ENCODE measurements at regions not wholly inside any gene's neighbourhood (a gene's known extent, or its start where the extent isn't known, plus 50 kb on each side); places are given as distances from the start of the nearest gene placed in this dataset.
"Not testable (repeated sequence)": the region's sequence is repeated elsewhere in the genome, so short reads cannot be mapped to it uniquely, and the experiment has no call there.

- TF ChIP-seq CTCF (IDR thresholded peaks at IDR 0.05): no peak
- no peaks in the 10 kb centered on the region for H3K27me3 ChIP-seq
- no peak for DNase-seq
- intact Hi-C loops (cut with DNase I): no loop called here
- no peak for ATAC-seq
- no peak for FAIRE-seq
- no peak overlapping the region for H3K4me3 ChIP-seq
- no peaks in the 10 kb centered on the region for H3K36me3 ChIP-seq
- no peaks in the 10 kb centered on the region for H3K4me1 ChIP-seq
- no peaks in the 10 kb centered on the region for H3K9me3 ChIP-seq
- no peak overlapping the region for H3K27ac ChIP-seq
These were observed 393.2 kb downstream of the SUCLG1 start for GRCh38 chr2:84065857-84066256.

- no peak overlapping the region for H3K27ac ChIP-seq
- no peaks in the 10 kb centered on the region for H3K36me3 ChIP-seq
- ATAC-seq: no peak
- no peak for DNase-seq
- WGBS, 2 donors: 85 to 87% methylated on average over 4 of the region's 4 CpGs
- H3K9me3 ChIP-seq: no peaks in the 10 kb centered on the region
- no peak for TF ChIP-seq CTCF (IDR thresholded peaks at IDR 0.05)
- H3K4me1 ChIP-seq: no peaks in the 10 kb centered on the region
- H3K4me3 ChIP-seq: no peak overlapping the region
- intact Hi-C loops (cut with DNase I): no loop called here
- no peaks in the 10 kb centered on the region for H3K27me3 ChIP-seq
- FAIRE-seq: no peak
These were observed 401.0 kb downstream of the SUCLG1 start for GRCh38 chr2:84057917-84058560.

GRCh38 chr2:84055816-84056215, 403.3 kb downstream of the SUCLG1 start:
- H3K4me3 ChIP-seq: no peak overlapping the region
- TF ChIP-seq CTCF (IDR thresholded peaks at IDR 0.05): no peak
- ATAC-seq (no peak), FAIRE-seq (no peak), DNase-seq (no peak)
- 7 to 9% methylated on average over 1 of the region's 1 CpG for WGBS, 2 donors
- no peaks in the 10 kb centered on the region for H3K36me3 ChIP-seq
- no peaks in the 10 kb centered on the region for H3K4me1 ChIP-seq
- intact Hi-C loops (cut with DNase I): no loop called here
- H3K27me3 ChIP-seq: no peaks in the 10 kb centered on the region
- H3K27ac ChIP-seq: no peak overlapping the region
- no peaks in the 10 kb centered on the region for H3K9me3 ChIP-seq

- WGBS, 2 donors: 80 to 90% methylated on average over 1 of the region's 1 CpG
These were observed 404.5 kb downstream of the SUCLG1 start for GRCh38 chr2:84054577-84054976.

GRCh38 chr2:84052913-84053312, 406.2 kb downstream of the SUCLG1 start:
- TF ChIP-seq CTCF (IDR thresholded peaks at IDR 0.05): no peak
- WGBS, 2 donors: 52 to 78% methylated on average over 2 of the region's 2 CpGs
- DNase-seq: no peak
- no peak for ATAC-seq
- H3K4me3 ChIP-seq: no peak overlapping the region
- H3K27ac ChIP-seq: no peak overlapping the region
- no peaks in the 10 kb centered on the region for H3K36me3 ChIP-seq
- H3K4me1 ChIP-seq: no peaks in the 10 kb centered on the region
- H3K9me3 ChIP-seq: no peaks in the 10 kb centered on the region
- no peak for FAIRE-seq
- H3K27me3 ChIP-seq: no peaks in the 10 kb centered on the region
- intact Hi-C loops (cut with DNase I): no loop called here

More at GRCh38 chr2:84054577-84054976, 404.5 kb downstream of the SUCLG1 start:
- intact Hi-C loops (cut with DNase I); H3K36me3 ChIP-seq; FAIRE-seq; H3K9me3 ChIP-seq; DNase-seq; H3K4me3 ChIP-seq; H3K4me1 ChIP-seq; H3K27me3 ChIP-seq; H3K27ac ChIP-seq; ATAC-seq: not testable (repeated sequence)

All from pancreas (tissue), 10 donors.